ENCODE measurements at regions not wholly inside any gene's neighbourhood (a gene's known extent, or its start where the extent isn't known, plus 50 kb on each side); places are given as distances from the start of the nearest gene placed in this dataset.

GRCh38 chr3:151625086-151625485 is 108.6 kb upstream of the AADACL2 start:
- H3K36me3 ChIP-seq (ENCODE audit: insufficient read depth, low read length, poor library complexity, severe bottlenecking), result no peaks in the 10 kb centered on the region
- H3K4me1 ChIP-seq (ENCODE audit: insufficient read depth, low read length, poor library complexity, severe bottlenecking), result no peaks in the 10 kb centered on the region
- intact Hi-C loops (cut with micrococcal nuclease; ENCODE audit: unreplicated experiment), result no loop called here
- no peak overlapping the region for H3K4me3 ChIP-seq (ENCODE audit: low read depth, low read length, poor library complexity, severe bottlenecking)
- no peak overlapping the region for H3K27ac ChIP-seq (ENCODE audit: low read depth, low read length, poor library complexity, severe bottlenecking)
- POLR2A ChIA-PET (ENCODE audit: low non-redundant PET), result no interaction called here
- CTCF ChIA-PET, result no interaction called here
- BruUV-seq (replicated peaks), result no TSS peak
- H3K27me3 ChIP-seq (replicated peaks; ENCODE audit: insufficient read depth, low read depth, low read length, poor library complexity), result no peaks in the 10 kb centered on the region
- H3K9me3 ChIP-seq (ENCODE audit: low read depth, low read length, poor library complexity, severe bottlenecking), result no peaks in the 10 kb centered on the region
- DNase-seq (ENCODE audit: low spot score), result no peak
- TF ChIP-seq CTCF (conservative IDR thresholded peaks at IDR 0.05; ENCODE audit: low read depth, low read length) (no peak), EZH2 (IDR thresholded peaks at IDR 0.05; ENCODE audit: borderline replicate concordance, low read depth, low read length, poor library complexity, severe bottlenecking) (no peak)

- POLR2A ChIA-PET (ENCODE audit: low non-redundant PET), result no interaction called here
- H3K36me3 ChIP-seq (ENCODE audit: insufficient read depth, low read length, poor library complexity, severe bottlenecking), result no peaks in the 10 kb centered on the region
- no peak overlapping the region for H3K27ac ChIP-seq (ENCODE audit: low read depth, low read length, poor library complexity, severe bottlenecking)
- TF ChIP-seq EZH2 (IDR thresholded peaks at IDR 0.05; ENCODE audit: borderline replicate concordance, low read depth, low read length, poor library complexity, severe bottlenecking), result no peak
- no peak for TF ChIP-seq CTCF (conservative IDR thresholded peaks at IDR 0.05; ENCODE audit: low read depth, low read length)
- no TSS peak for BruUV-seq (replicated peaks)
- intact Hi-C loops (cut with micrococcal nuclease; ENCODE audit: unreplicated experiment), result no loop called here
- CTCF ChIA-PET, result no interaction called here
- no peak for DNase-seq (ENCODE audit: low spot score)
- no peaks in the 10 kb centered on the region for H3K27me3 ChIP-seq (replicated peaks; ENCODE audit: insufficient read depth, low read depth, low read length, poor library complexity)
- peaks cover 8% of the 10 kb centered on the region for H3K4me1 ChIP-seq (ENCODE audit: insufficient read depth, low read length, poor library complexity, severe bottlenecking)
- no peaks in the 10 kb centered on the region for H3K9me3 ChIP-seq (ENCODE audit: low read depth, low read length, poor library complexity, severe bottlenecking)
- no peak overlapping the region for H3K4me3 ChIP-seq (ENCODE audit: low read depth, low read length, poor library complexity, severe bottlenecking)
These were observed 113.7 kb upstream of the AADACL2 start for GRCh38 chr3:151620071-151620470.

- Histone ChIP-seq H3K36me3 (ENCODE audit: insufficient read depth, low read length, poor library complexity, severe bottlenecking) (no peaks in the 10 kb centered on the region), H3K27ac (ENCODE audit: low read depth, low read length, poor library complexity, severe bottlenecking) (peak overlapping the region; percentile 44), H3K9me3 (ENCODE audit: low read depth, low read length, poor library complexity, severe bottlenecking) (peaks cover 22% of the 10 kb centered on the region), H3K27me3 (replicated peaks; ENCODE audit: insufficient read depth, low read depth, low read length, poor library complexity) (no peaks in the 10 kb centered on the region), H3K4me3 (ENCODE audit: low read depth, low read length, poor library complexity, severe bottlenecking) (no peak overlapping the region), H3K4me1 (ENCODE audit: insufficient read depth, low read length, poor library complexity, severe bottlenecking) (peaks cover 11% of the 10 kb centered on the region)
- ChIA-PET POLR2A (ENCODE audit: low non-redundant PET) (no interaction called here), CTCF (interaction anchor here (1.0 kb wide), 1 partner anchor 36 kb away, joined by 3 read pairs; no protein-coding TSS in a partner anchor)
- peak; percentile 82 for DNase-seq (ENCODE audit: low spot score)
- no peak for TF ChIP-seq EZH2 (IDR thresholded peaks at IDR 0.05; ENCODE audit: borderline replicate concordance, low read depth, low read length, poor library complexity, severe bottlenecking)
- TF ChIP-seq CTCF (conservative IDR thresholded peaks at IDR 0.05; ENCODE audit: low read depth, low read length), result no peak
- no TSS peak for BruUV-seq (replicated peaks)
- intact Hi-C loops (cut with micrococcal nuclease; ENCODE audit: unreplicated experiment), result no loop called here
These were observed 118.3 kb upstream of the AADACL2 start for GRCh38 chr3:151615464-151615863.
